T-helper 17 cell (primary cell): ENCODE measurements at regions not wholly inside any gene's neighbourhood (a gene's known extent, or its start where the extent isn't known, plus 50 kb on each side); places are given as distances from the start of the nearest gene placed in this dataset.
"Not testable (repeated sequence)": the region's sequence is repeated elsewhere in the genome, so short reads cannot be mapped to it uniquely, and the experiment has no call there.

Source experiments
- ATAC-seq: fragments of 150-1000 bp; cut with Tn5 transposase; 2 replicates; pipeline ENCODE4 v1.10.0; 2021; ENCODE audit warnings: mild to moderate bottlenecking, moderate library complexity
- DNase-seq, 3 donors: peaks; one replicate each; pipeline versions ENCODE4 v3.0.0 to v3.0.0-alpha.2; 2020 to 2021
- H3K9me3 ChIP-seq: one replicate; pipeline ENCODE4 v1.7.0; 2013; ENCODE audit warnings: low read length, mild to moderate bottlenecking; ENCODE audit not compliant: control insufficient read depth, poor library complexity, severe bottlenecking
- H3K27ac Mint-ChIP-seq: one replicate; pipeline ENCODE4 v1.8.0; 2022; ENCODE audit warnings: mild to moderate bottlenecking, moderate library complexity, mixed read lengths
- H3K27me3 Mint-ChIP-seq: one replicate; pipeline ENCODE4 v1.8.0; 2022; ENCODE audit warnings: mixed read lengths
- H3K36me3 Mint-ChIP-seq: one replicate; pipeline ENCODE4 v1.8.0; 2022; ENCODE audit warnings: low read depth, mixed read lengths
- H3K4me1 Mint-ChIP-seq: one replicate; pipeline ENCODE4 v1.8.0; 2022; ENCODE audit warnings: mild to moderate bottlenecking, mixed read lengths
- H3K4me3 Mint-ChIP-seq: one replicate; pipeline ENCODE4 v1.8.0; 2022; ENCODE audit warnings: mild to moderate bottlenecking, moderate library complexity, mixed read lengths

DNA sequence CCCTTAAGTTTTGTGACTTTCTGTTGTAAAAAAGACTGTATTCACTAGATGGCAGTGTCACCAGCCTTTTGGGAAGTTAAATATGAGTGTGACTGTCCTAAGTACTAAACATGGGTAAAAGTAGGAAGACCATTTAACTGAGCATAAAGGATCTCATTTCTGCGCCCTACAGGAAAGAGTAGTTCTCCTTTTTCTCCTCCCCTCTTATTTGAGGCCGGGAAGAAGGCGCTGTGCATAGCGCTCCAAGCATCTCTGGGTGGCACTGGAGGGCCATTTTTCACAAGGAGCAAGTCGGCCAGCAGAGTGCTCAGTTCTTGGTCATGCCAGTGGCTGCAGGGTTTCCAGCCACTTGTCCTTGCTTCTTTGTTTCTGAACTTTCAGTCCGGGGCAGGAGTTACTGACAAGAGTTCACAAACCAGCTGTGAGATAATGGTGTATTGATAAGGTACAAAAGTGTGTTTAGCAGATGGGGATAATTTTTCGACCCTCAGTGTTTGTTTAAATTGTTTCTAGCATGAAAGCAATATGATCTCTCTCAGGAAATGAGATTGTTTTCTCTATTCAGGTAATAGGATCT lies 227.6 kb upstream of the DMRT1 start:
- Mint-ChIP-seq H3K27ac (no peak overlapping the region), H3K4me1 (peaks cover 6% of the 10 kb centered on the region), H3K27me3 (peaks cover 4% of the 10 kb centered on the region), H3K4me3 (no peak overlapping the region), H3K36me3 (no peaks in the 10 kb centered on the region)
- DNase-seq (no peak), ATAC-seq (peak; percentile 61)
- no peaks in the 10 kb centered on the region for H3K9me3 ChIP-seq

DNA sequence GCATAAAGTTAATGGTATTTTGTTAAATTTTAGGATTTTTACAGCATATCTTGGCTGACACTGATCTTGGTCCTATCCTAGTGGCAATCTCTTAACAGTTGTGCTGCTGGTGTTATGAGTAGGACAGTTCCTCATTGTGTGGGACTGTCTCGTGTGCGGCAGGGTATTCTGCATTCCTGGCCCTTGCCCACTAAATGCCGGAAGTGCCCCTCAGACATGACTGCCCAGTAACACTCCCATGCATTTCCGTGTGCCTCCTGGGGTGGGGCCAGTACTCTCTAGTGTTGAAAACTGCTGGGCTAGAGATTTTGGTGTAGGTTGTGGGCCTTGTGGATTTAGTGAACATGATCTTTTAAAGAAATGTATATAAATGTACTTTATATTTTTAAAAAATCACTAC lies 227.1 kb upstream of the DMRT1 start:
- H3K27me3 Mint-ChIP-seq: peaks cover 4% of the 10 kb centered on the region
- H3K27ac Mint-ChIP-seq: no peak overlapping the region
- peaks cover 6% of the 10 kb centered on the region for H3K4me1 Mint-ChIP-seq
- H3K9me3 ChIP-seq: no peaks in the 10 kb centered on the region
- no peak for DNase-seq
- H3K36me3 Mint-ChIP-seq: no peaks in the 10 kb centered on the region
- ATAC-seq: no peak
- no peak overlapping the region for H3K4me3 Mint-ChIP-seq

DNA sequence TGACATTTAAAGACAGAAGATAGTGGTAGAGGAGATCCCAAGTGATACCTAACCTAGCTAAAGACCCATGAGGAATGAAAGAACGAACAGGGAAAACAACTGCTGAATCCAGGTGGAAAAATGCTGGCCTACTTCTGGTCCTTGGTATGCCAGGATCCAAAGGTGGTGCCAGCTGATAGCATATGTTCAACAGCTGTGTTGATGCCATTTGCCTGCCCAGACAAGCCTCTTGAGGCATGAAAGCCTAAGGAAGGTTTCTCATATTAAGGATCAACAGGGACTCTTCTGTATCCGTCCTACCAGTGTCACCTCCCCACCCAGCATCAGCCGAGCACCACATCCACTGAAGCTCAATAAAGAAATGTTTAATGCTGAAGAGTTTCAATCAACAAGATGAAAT lies 225.7 kb upstream of the DMRT1 start:
- DNase-seq (no peak), ATAC-seq (no peak)
- no peaks in the 10 kb centered on the region for H3K36me3 Mint-ChIP-seq
- H3K4me3 Mint-ChIP-seq: no peak overlapping the region
- H3K9me3 ChIP-seq: no peaks in the 10 kb centered on the region
- peaks cover 6% of the 10 kb centered on the region for H3K4me1 Mint-ChIP-seq
- peaks cover 4% of the 10 kb centered on the region for H3K27me3 Mint-ChIP-seq
- no peak overlapping the region for H3K27ac Mint-ChIP-seq

DNA sequence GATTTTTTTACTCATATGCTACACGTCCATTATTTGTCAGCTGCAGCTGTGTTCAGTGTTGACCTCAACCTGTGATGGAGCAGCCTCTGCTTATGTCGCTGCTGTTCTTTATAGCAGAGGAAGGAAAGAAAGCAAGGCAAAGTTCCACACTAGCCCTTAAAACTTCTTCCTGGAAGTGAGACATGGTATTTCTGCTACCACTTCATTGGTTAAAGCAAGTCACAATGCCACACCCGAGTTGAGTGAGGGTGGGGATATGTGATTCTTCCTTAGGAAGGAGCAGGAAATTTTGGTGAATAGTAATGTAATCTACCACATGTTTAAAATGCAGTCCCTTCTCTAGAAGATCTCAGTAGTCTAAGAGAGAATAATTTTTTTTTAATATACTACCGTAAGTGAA lies 224.8 kb upstream of the DMRT1 start:
- Mint-ChIP-seq H3K27me3 (peaks cover 7% of the 10 kb centered on the region), H3K4me1 (peaks cover 8% of the 10 kb centered on the region), H3K4me3 (no peak overlapping the region), H3K27ac (no peak overlapping the region), H3K36me3 (no peaks in the 10 kb centered on the region)
- no peak for ATAC-seq
- no peak for DNase-seq
- H3K9me3 ChIP-seq: no peaks in the 10 kb centered on the region

DNA sequence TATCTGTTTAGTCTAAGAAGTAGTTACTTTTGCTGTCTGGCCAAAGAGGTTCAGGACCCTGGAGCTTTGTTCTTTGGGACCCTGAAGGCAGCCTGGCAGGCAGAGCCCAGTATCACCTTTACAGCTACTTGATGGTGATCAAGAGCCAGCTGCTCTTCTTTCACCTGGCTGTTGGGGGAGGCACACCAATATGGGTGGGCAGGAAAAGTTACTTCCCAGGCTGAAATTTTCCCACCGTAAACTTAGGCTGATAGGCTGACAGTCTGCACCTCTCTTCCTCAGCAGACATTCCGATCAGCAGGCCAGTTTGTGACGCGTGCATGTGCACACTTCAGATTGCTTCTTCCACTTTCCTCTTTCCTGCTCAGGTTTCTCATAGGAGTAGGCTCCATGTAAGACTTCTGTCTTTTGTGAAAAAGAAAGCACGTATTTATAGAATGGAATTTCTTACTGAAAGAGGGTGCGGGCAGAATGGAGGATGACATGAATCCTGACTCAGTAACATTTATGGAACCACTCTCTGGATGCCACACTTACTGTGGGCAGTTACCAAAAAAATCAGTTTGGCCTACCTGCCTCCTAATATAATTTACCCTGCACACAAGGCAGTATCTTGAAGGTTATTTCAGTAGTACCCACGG lies 223.9 kb upstream of the DMRT1 start:
- DNase-seq: no peak
- no peak overlapping the region for H3K4me3 Mint-ChIP-seq
- peaks cover 8% of the 10 kb centered on the region for H3K4me1 Mint-ChIP-seq
- H3K27ac Mint-ChIP-seq: no peak overlapping the region
- H3K36me3 Mint-ChIP-seq: no peaks in the 10 kb centered on the region
- ATAC-seq: no peak
- peaks cover 9% of the 10 kb centered on the region for H3K27me3 Mint-ChIP-seq
- no peaks in the 10 kb centered on the region for H3K9me3 ChIP-seq

DNA sequence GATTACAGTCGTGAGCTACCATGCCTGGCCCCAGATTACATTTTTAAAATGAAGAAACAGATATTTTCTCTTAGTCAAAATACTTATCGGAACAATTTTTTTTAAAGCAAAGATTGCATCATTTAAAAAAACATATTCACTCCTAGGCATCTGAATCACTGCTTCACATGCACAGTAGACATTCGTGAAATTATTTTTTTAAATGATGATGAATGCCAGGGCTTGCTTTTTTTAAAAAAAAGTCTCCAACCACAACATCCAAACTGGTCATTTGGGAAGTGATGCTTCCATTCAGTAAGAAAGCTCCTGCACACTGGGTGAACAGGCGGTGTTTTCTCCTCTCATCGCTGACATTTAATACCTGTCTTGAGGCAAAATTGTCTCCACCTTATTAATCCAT lies 223.0 kb upstream of the DMRT1 start:
- H3K4me3 Mint-ChIP-seq: no peak overlapping the region
- H3K27me3 Mint-ChIP-seq: peaks cover 9% of the 10 kb centered on the region
- H3K9me3 ChIP-seq: no peaks in the 10 kb centered on the region
- H3K36me3 Mint-ChIP-seq: no peaks in the 10 kb centered on the region
- DNase-seq: no peak
- no peak overlapping the region for H3K27ac Mint-ChIP-seq
- H3K4me1 Mint-ChIP-seq: peaks cover 8% of the 10 kb centered on the region
- ATAC-seq: no peak

DNA sequence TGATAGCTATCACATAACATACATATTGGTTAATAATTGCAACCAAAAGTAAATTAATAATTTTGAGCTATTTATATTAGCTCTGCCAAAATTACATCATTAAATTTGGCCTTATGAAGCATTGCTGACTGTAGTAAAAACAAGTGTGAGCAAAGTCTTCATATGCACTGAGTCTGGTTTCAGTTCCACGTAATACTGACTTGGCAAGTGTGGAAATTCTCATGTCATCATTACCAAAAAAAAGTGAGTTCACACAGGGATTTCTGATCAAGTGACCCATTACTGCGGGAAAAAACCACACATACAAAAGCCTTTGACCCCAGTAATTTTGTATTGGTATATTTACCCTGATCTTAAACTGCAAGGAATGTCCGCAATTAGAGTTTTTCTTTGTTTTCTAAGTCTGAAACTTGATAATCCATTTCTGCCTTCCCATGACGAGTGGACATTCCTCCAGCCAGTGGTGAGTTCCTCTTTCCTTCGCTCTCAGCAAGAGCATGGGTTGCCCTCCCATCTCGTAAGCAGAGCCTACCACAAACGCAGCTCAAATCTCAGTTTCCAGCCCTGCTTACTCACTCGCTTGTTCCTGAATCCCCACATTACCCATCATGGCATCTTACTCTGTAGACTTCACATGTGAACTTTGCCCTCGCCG lies 220.2 kb upstream of the DMRT1 start:
- no peak overlapping the region for H3K27ac Mint-ChIP-seq
- peaks cover 2% of the 10 kb centered on the region for H3K4me1 Mint-ChIP-seq
- ATAC-seq: no peak
- H3K36me3 Mint-ChIP-seq: no peaks in the 10 kb centered on the region
- DNase-seq: no peak
- peaks cover 10% of the 10 kb centered on the region for H3K27me3 Mint-ChIP-seq
- no peaks in the 10 kb centered on the region for H3K9me3 ChIP-seq
- peak overlapping the region; percentile 25 for H3K4me3 Mint-ChIP-seq

DNA sequence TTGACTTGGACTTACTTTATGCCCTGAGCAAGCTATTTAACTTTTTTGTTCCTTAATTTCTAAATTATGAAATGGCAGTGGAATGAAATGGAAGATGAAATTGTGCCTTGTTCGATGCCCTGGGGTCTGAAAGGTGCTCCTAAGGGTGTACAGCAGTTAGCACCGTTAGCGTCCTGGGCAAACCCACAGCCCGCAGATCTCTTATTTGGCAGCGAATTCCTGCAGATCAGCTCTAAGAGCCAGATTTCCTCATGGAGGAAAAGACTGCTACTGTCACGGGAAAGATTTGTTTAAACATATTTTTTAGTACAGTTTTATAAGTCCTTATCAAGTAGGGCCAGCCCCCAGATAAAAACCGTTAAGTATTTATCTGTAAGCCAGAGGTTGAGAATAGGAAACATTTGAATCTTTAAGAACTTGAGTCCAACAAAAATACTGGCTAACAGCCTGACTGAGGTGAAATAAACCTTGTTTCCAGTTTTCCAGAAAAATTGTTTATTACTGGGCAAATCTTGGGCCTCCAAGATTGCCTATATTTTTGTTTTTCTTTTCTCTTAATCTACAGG lies 216.5 kb upstream of the DMRT1 start:
- no peak for DNase-seq
- Mint-ChIP-seq H3K27ac (no peak overlapping the region), H3K36me3 (no peaks in the 10 kb centered on the region), H3K27me3 (peaks cover 10% of the 10 kb centered on the region), H3K4me3 (no peak overlapping the region), H3K4me1 (peaks cover 6% of the 10 kb centered on the region)
- no peaks in the 10 kb centered on the region for H3K9me3 ChIP-seq
- no peak for ATAC-seq

DNA sequence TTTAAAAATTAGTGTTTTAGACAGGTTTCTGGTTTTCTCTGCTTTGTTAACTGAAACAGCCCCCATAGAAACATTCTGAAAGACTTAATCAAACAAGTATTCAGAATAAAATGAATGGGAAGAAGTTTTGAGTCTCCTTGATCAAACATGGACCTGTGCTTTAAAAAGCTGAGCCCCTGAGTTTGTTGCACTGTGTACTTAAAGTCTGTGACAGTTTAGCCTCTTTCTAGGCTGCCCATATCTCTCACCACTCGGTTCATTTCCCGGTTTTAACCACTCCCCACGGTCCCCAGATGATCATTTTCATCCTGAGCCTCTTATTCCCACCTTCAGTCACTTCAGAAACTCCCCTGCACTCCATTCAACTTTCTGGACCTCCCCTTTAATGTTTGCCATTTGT lies 215.9 kb upstream of the DMRT1 start:
- no peak overlapping the region for H3K4me3 Mint-ChIP-seq
- H3K4me1 Mint-ChIP-seq: peaks cover 6% of the 10 kb centered on the region
- no peaks in the 10 kb centered on the region for H3K9me3 ChIP-seq
- no peaks in the 10 kb centered on the region for H3K36me3 Mint-ChIP-seq
- ATAC-seq (no peak), DNase-seq (no peak)
- H3K27ac Mint-ChIP-seq: no peak overlapping the region
- peaks cover 10% of the 10 kb centered on the region for H3K27me3 Mint-ChIP-seq

DNA sequence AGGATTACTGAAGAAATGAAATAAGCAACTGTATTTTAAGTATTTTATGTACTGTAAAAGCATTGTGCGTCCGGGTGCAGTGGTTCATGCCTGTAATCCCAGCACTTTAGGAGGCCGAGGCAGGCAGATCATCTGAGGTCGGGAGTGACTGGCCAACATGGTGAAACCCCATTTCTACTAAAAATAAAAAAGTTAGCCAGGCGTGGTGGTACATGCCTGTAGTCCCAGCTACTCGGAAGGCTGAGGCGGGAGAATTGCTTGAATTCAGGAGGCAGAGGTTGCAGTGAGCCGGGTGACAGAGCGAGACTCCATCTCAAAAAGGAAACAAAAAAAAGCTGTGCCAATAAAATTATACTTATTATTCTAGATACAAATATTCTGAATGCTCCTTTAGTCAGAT lies 215.4 kb upstream of the DMRT1 start:
- not testable (repeated sequence) for H3K27ac Mint-ChIP-seq, ATAC-seq, DNase-seq, H3K4me1 Mint-ChIP-seq, H3K9me3 ChIP-seq, H3K36me3 Mint-ChIP-seq, H3K27me3 Mint-ChIP-seq, H3K4me3 Mint-ChIP-seq

DNA sequence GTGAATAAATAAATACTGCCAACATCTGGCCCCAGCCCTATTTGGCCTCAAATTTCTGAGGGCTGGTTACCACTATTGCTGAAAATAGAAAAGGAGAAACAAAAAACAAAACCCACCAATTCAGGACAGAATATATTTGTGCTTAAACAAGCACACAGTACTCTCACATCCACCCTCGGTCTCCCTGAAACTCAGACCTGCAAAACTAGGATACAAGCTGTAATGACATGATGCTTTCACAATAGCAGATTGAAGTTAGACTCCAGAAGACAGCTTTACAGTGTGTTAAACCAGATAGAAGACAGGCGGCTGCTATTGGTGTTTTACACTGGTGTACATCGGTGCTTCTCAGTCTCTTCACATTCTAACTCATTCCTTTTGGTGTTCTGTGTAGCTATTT lies 214.9 kb upstream of the DMRT1 start:
- no peaks in the 10 kb centered on the region for H3K9me3 ChIP-seq
- H3K27me3 Mint-ChIP-seq: peaks cover 7% of the 10 kb centered on the region
- H3K4me3 Mint-ChIP-seq: no peak overlapping the region
- DNase-seq (no peak), ATAC-seq (no peak)
- H3K27ac Mint-ChIP-seq: no peak overlapping the region
- peaks cover 9% of the 10 kb centered on the region for H3K4me1 Mint-ChIP-seq
- no peaks in the 10 kb centered on the region for H3K36me3 Mint-ChIP-seq

DNA sequence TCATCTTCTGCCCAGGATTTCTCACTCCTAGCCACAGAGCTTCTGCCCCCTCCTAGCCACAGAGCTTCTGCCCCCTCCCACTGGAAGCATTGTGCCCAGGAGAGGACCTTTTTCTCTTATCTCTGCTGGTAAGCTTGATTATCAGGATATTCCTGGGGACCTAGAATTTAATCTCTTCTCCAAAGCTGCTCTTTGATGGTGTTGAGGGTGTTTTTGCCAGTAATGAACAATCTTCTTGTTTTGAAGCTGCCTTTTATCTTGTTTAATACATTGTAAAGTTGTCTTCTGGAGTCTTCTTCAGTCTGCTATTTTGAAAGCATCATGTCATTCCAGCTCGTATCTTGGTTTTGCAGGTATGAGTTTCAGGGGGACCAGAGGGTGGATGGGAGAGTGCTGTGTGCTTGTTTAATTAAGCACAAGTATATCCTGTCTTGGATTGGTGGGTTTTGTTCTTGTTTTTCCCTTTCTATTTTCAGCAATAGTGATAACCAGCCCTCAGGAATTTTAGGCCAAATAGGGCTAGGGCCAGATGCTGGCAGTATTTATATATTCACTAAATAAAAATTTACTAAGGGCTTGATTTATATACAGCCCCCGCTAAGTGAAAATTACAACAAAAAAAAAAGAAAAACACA lies 214.0 kb upstream of the DMRT1 start:
- DNase-seq (no peak), ATAC-seq (no peak)
- H3K9me3 ChIP-seq: no peaks in the 10 kb centered on the region
- Mint-ChIP-seq H3K27me3 (peaks cover 5% of the 10 kb centered on the region), H3K4me3 (no peak overlapping the region), H3K36me3 (no peaks in the 10 kb centered on the region), H3K4me1 (peaks cover 11% of the 10 kb centered on the region), H3K27ac (no peak overlapping the region)

DNA sequence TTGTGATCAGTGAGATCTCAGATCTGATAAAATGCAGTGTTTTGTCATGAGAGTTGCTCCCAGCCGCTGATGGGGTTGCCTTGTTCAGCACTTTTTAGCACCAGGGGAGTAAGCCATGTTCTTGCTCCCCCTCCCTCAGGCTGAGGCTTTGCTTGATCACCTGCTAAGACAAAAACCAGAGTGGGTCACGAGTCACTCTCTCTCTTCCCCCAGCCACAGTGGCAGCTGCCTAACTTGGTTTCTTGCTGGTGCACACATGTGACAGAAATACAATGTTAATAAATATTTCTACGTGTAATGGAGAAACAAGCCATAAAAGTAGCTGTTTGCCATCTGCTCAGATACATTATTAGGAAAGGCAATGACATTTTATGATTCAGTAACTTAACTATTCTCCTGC lies 212.4 kb upstream of the DMRT1 start:
- no peak overlapping the region for H3K27ac Mint-ChIP-seq
- peaks cover 11% of the 10 kb centered on the region for H3K4me1 Mint-ChIP-seq
- no peak for ATAC-seq
- DNase-seq: no peak
- no peaks in the 10 kb centered on the region for H3K9me3 ChIP-seq
- no peaks in the 10 kb centered on the region for H3K36me3 Mint-ChIP-seq
- peaks cover 5% of the 10 kb centered on the region for H3K27me3 Mint-ChIP-seq
- H3K4me3 Mint-ChIP-seq: no peak overlapping the region
